Transverse colon (tissue), 3 donors: ENCODE measurements at regions not wholly inside any gene's neighbourhood (a gene's known extent, or its start where the extent isn't known, plus 50 kb on each side); places are given as distances from the start of the nearest gene placed in this dataset.

Experiments used
- CTCF ChIP-seq, 5 experiments: fragments of 200-600 bp in 3 of 5; fragments of 450-650 bp in 2 of 5; sonication (generic) in 3 of 5; IDR thresholded peaks; 1 replicate in 2 of 5; 2 replicates in 3 of 5; pipeline ENCODE4 v1.5.1; 2016 to 2017; ENCODE audit warnings: antibody characterized with exemption in 5 of 5, inconsistent platforms in 3 of 5, mild to moderate bottlenecking in 2 of 5, moderate library complexity in 1 of 5
- EP300 ChIP-seq: sonication (generic); formaldehyde crosslinking; IDR thresholded peaks from one replicate; pipeline ENCODE4 v1.6.1; 2017; ENCODE audit warnings: antibody characterized with exemption, low read depth

GRCh38 chr4:177948853-177949252, 506.6 kb upstream of the AGA start:
- TF ChIP-seq CTCF (IDR thresholded peaks at IDR 0.05) (no peak), EP300 (no peak)
